Prostate gland (tissue), 2 donors: ENCODE measurements at regions not wholly inside any gene's neighbourhood (a gene's known extent, or its start where the extent isn't known, plus 50 kb on each side); places are given as distances from the start of the nearest gene placed in this dataset.

Experiments
- CTCF ChIP-seq, 4 experiments: fragments of 200-600 bp in 2 of 4; fragments of 450-650 bp in 2 of 4; sonication (generic) in 2 of 4; IDR thresholded peaks; 1 replicate in 3 of 4; 2 replicates in 1 of 4; pipeline ENCODE4 v1.5.1; 2016 to 2019; ENCODE audit warnings: antibody characterized with exemption in 4 of 4, mild to moderate bottlenecking in 2 of 4, moderate library complexity in 2 of 4
- POLR2A ChIP-seq: fragments of 450-650 bp; IDR thresholded peaks from one replicate; pipeline ENCODE4 v1.6.1; 2016; ENCODE audit warnings: antibody characterized with exemption, mild to moderate bottlenecking
- POLR2AphosphoS5 ChIP-seq: sonication (generic); formaldehyde crosslinking; IDR thresholded peaks from one replicate; pipeline ENCODE4 v1.6.1; 2017; ENCODE audit warnings: antibody characterized with exemption

- TF ChIP-seq CTCF (IDR thresholded peaks at IDR 0.05) = no peak
- no peak for TF ChIP-seq POLR2A
- TF ChIP-seq POLR2AphosphoS5 = no peak
These were observed 463.5 kb upstream of the NOVA1 start for GRCh38 chr14:27061299-27061698.
